PC-3 (cell line): ENCODE measurements at regions not wholly inside any gene's neighbourhood (a gene's known extent, or its start where the extent isn't known, plus 50 kb on each side); places are given as distances from the start of the nearest gene placed in this dataset.

Experiments used
- ATAC-seq: fragments of 200-7000 bp; cut with Tn5 transposase; 2 replicates; pipeline ENCODE4 v1.9.1; 2020; ENCODE audit warnings: mild to moderate bottlenecking, moderate library complexity
- BruUV-seq: library from RNA; stranded (reverse); fragments of 400-500 nt; replicated peaks from 2 replicates; lab custom pipeline; 2021; lab: Mats Ljungman, UMichigan
- CTCF ChIA-PET: fragments of 300-600 bp; sonication (Branson Sonifier 250); formaldehyde crosslinking; loops from one replicate; lab custom pipeline; 2022; ENCODE audit warnings: antibody characterized with exemption; lab: Charles Lee
- POLR2A ChIA-PET: fragments of 300-600 bp; sonication (Branson Sonifier 250); formaldehyde crosslinking; loops from one replicate; lab custom pipeline; 2022; ENCODE audit warnings: antibody characterized with exemption; ENCODE audit not compliant: unreplicated experiment; lab: Charles Lee
- DNase-seq: peaks from one replicate; pipeline ENCODE4 v3.0.0-alpha.2; 2015
- H2AFZ ChIP-seq: fragments of 300-600 bp; sonication (generic); 2 replicates; pipeline ENCODE4 v1.6.0; 2016; ENCODE audit warnings: antibody characterized with exemption, low read length
- H3F3A ChIP-seq: fragments of 300-600 bp; sonication (generic); one replicate; pipeline ENCODE4 v1.6.0; 2017; ENCODE audit warnings: antibody characterized with exemption, low read length, control low read depth, mild to moderate bottlenecking; ENCODE audit not compliant: unreplicated experiment
- H3K27ac ChIP-seq: fragments of 300-600 bp; sonication (generic); 2 replicates; pipeline ENCODE4 v1.5.1; 2016; ENCODE audit warnings: mild to moderate bottlenecking, low read length
- H3K27me3 ChIP-seq: fragments of 300-600 bp; sonication (generic); 2 replicates; pipeline ENCODE4 v1.6.1; 2016; ENCODE audit warnings: low read length, mixed read lengths
- H3K36me3 ChIP-seq: fragments of 300-600 bp; sonication (generic); 2 replicates; pipeline ENCODE4 v1.6.1; 2016; ENCODE audit warnings: low read depth, mixed run types, low read length, mixed read lengths
- H3K4me1 ChIP-seq: fragments of 300-600 bp; sonication (generic); 2 replicates; pipeline ENCODE4 v1.5.1; 2016; ENCODE audit warnings: low read length; ENCODE audit not compliant: insufficient read depth
- H3K4me2 ChIP-seq: fragments of 300-600 bp; sonication (generic); 2 replicates; pipeline ENCODE4 v1.6.0; 2016; ENCODE audit warnings: low read length
- H3K4me3 ChIP-seq: fragments of 300-600 bp; sonication (generic); 2 replicates; pipeline ENCODE4 v1.5.1; 2016; ENCODE audit warnings: mild to moderate bottlenecking, low read length, mixed read lengths
- H3K79me2 ChIP-seq: fragments of 300-600 bp; sonication (generic); 2 replicates; pipeline ENCODE4 v1.6.1; 2017; ENCODE audit warnings: low read length, mixed read lengths
- H3K9ac ChIP-seq: fragments of 300-600 bp; sonication (generic); 2 replicates; pipeline ENCODE4 v1.6.0; 2016; ENCODE audit warnings: mild to moderate bottlenecking, low read length
- H3K9me2 ChIP-seq: fragments of 300-600 bp; sonication (generic); replicated peaks from 2 replicates; pipeline ENCODE4 v1.6.1; 2016; ENCODE audit warnings: mixed run types, low read length, mixed read lengths
- H3K9me3 ChIP-seq: fragments of 300-600 bp; sonication (generic); 2 replicates; pipeline ENCODE4 v1.6.1; 2016; ENCODE audit warnings: low read length, mixed read lengths
- H4K20me1 ChIP-seq: fragments of 300-600 bp; sonication (generic); 2 replicates; pipeline ENCODE4 v1.6.1; 2016; ENCODE audit warnings: low read length, mixed read lengths
- CTCF ChIP-seq: fragments of 300-600 bp; sonication (generic); conservative IDR thresholded peaks from 2 replicates; pipeline ENCODE4 v1.5.1; 2017; ENCODE audit warnings: antibody characterized with exemption, low read depth, mild to moderate bottlenecking, low read length
- EZH2 ChIP-seq: fragments of 300-600 bp; sonication (generic); IDR thresholded peaks from one replicate; pipeline ENCODE4 v1.6.1; 2017; ENCODE audit warnings: antibody characterized with exemption, mild to moderate bottlenecking, low read length; ENCODE audit not compliant: unreplicated experiment
- EZH2phosphoT487 ChIP-seq: fragments of 300-600 bp; sonication (generic); IDR thresholded peaks from 2 replicates; pipeline ENCODE4 v1.6.1; 2018; ENCODE audit warnings: mild to moderate bottlenecking, antibody characterized with exemption, low read length, borderline replicate concordance
- intact Hi-C: fragments of 100-400 bp; cut with micrococcal nuclease; formaldehyde crosslinking; loops from 2 replicates; pipeline ENCODE4 v1.9.0; 2023

DNA sequence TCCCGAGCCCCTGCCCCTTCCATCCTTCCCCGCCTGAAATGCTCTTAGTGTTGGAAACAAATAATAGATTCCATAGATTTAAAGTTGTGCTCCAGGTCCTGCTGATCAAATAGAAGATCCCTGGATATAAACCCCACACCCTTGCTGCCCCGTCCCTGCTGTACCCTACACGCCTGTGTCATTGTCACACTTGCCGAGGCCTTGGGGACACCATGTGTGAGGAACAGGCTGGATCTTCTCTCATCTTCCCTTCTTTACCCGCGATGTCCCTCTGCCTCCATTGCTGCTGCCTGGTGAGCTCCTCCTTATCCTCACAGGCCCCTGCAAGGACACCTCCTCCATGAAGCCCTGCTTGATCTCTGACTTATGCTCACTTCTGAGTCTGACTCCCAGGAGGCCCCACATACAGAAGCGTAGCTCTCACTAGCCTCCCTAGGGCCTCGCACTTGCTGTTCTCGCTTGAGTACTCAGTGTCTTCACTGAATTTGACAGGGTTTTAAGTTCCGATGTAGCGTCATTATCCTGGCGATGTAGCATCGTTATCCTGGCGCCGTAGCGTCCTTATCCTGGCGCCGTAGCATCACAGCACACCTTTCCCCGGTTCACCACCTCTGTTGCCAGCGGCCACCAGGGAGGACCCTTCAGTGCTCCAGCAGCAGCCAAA, 221.9 kb downstream of the NDUFA10 start:
- no peaks in the 10 kb centered on the region for H3K9me3 ChIP-seq
- no peak overlapping the region for H3K4me2 ChIP-seq
- H3K36me3 ChIP-seq, result no peaks in the 10 kb centered on the region
- ATAC-seq (no peak), DNase-seq (no peak)
- ChIA-PET POLR2A (no interaction called here), CTCF (no interaction called here)
- H3K4me3 ChIP-seq, result no peak overlapping the region
- H3K79me2 ChIP-seq, result no peaks in the 10 kb centered on the region
- TF ChIP-seq EZH2phosphoT487, result no peak
- no peak for TF ChIP-seq CTCF
- no peak for TF ChIP-seq EZH2
- no peaks in the 10 kb centered on the region for H3K9me2 ChIP-seq
- H3K27me3 ChIP-seq, result peaks cover 67% of the 10 kb centered on the region
- H4K20me1 ChIP-seq, result no peaks in the 10 kb centered on the region
- no TSS peak for BruUV-seq
- H3F3A ChIP-seq, result no peaks in the 10 kb centered on the region
- H3K4me1 ChIP-seq, result no peaks in the 10 kb centered on the region
- H2AFZ ChIP-seq, result no peak overlapping the region
- intact Hi-C loops, result no loop called here
- H3K27ac ChIP-seq, result no peak overlapping the region
- no peak overlapping the region for H3K9ac ChIP-seq

- intact Hi-C loops, result no loop called here
- ATAC-seq (no peak), DNase-seq (no peak)
- no peaks in the 10 kb centered on the region for H3K4me1 ChIP-seq
- no peaks in the 10 kb centered on the region for H3K9me2 ChIP-seq
- no peaks in the 10 kb centered on the region for H3F3A ChIP-seq
- no peak overlapping the region for H3K4me2 ChIP-seq
- H3K27me3 ChIP-seq, result peaks cover 64% of the 10 kb centered on the region
- POLR2A ChIA-PET, result no interaction called here
- H3K4me3 ChIP-seq, result no peak overlapping the region
- H4K20me1 ChIP-seq, result no peaks in the 10 kb centered on the region
- H3K79me2 ChIP-seq, result no peaks in the 10 kb centered on the region
- no TSS peak for BruUV-seq
- no peaks in the 10 kb centered on the region for H3K9me3 ChIP-seq
- no peak overlapping the region for H3K27ac ChIP-seq
- no peaks in the 10 kb centered on the region for H3K36me3 ChIP-seq
- CTCF ChIA-PET, result no interaction called here
- no peak overlapping the region for H3K9ac ChIP-seq
- no peak overlapping the region for H2AFZ ChIP-seq
- no peak for TF ChIP-seq EZH2
- TF ChIP-seq EZH2phosphoT487, result no peak
- TF ChIP-seq CTCF, result no peak
Observed at GRCh38 chr2:239802185-239802649, 222.9 kb downstream of the NDUFA10 start.

- no peaks in the 10 kb centered on the region for H3K4me1 ChIP-seq
- ChIA-PET POLR2A (no interaction called here), CTCF (no interaction called here)
- intact Hi-C loops, result no loop called here
- TF ChIP-seq EZH2phosphoT487 (no peak), CTCF (no peak), EZH2 (no peak)
- BruUV-seq, result no TSS peak
- no peak overlapping the region for H3K4me2 ChIP-seq
- no peaks in the 10 kb centered on the region for H3K9me3 ChIP-seq
- no peak for ATAC-seq
- peaks cover 61% of the 10 kb centered on the region for H3K27me3 ChIP-seq
- no peak overlapping the region for H3K27ac ChIP-seq
- no peaks in the 10 kb centered on the region for H3K79me2 ChIP-seq
- no peak for DNase-seq
- H4K20me1 ChIP-seq, result no peaks in the 10 kb centered on the region
- H3K36me3 ChIP-seq, result no peaks in the 10 kb centered on the region
- no peak overlapping the region for H3K9ac ChIP-seq
- H3K4me3 ChIP-seq, result no peak overlapping the region
- H2AFZ ChIP-seq, result no peak overlapping the region
- H3F3A ChIP-seq, result no peaks in the 10 kb centered on the region
- no peaks in the 10 kb centered on the region for H3K9me2 ChIP-seq
Observed at GRCh38 chr2:239801404-239802184, 223.5 kb downstream of the NDUFA10 start.
